ENCODE measurements at regions not wholly inside any gene's neighbourhood (a gene's known extent, or its start where the extent isn't known, plus 50 kb on each side); places are given as distances from the start of the nearest gene placed in this dataset.
"Not testable (repeated sequence)": the region's sequence is repeated elsewhere in the genome, so short reads cannot be mapped to it uniquely, and the experiment has no call there.

DNA sequence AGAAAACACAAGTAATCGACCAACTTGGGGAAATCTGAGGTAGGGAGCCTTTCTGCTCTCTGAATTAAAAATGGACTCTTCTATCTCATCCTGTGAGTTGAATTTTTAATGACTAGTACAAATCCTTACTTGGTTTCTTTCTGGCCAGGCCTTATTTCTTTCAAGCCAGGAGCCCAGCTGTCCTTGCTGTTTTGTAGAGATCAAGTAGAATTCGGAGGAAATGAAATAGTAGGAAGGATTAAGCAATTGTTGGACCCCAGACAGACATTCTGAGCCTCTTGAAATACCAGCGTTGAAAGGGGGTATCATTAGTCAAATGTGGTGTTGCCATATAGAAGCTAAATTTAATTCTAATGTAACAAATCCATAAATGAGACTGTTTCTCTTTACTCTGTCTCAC is 53.7 kb upstream of the SMIM15 start:
- H3K9me3 Mint-ChIP-seq = no peaks in the 10 kb centered on the region
- H3K4me3 Mint-ChIP-seq = no peak overlapping the region
- no peak overlapping the region for H3K27ac Mint-ChIP-seq
- no peaks in the 10 kb centered on the region for H3K36me3 Mint-ChIP-seq
- H3K4me1 Mint-ChIP-seq = no peaks in the 10 kb centered on the region
- DNase-seq = no peak
- CTCF ChIA-PET = no interaction called here
- H3K27me3 Mint-ChIP-seq = peaks cover 6% of the 10 kb centered on the region

DNA sequence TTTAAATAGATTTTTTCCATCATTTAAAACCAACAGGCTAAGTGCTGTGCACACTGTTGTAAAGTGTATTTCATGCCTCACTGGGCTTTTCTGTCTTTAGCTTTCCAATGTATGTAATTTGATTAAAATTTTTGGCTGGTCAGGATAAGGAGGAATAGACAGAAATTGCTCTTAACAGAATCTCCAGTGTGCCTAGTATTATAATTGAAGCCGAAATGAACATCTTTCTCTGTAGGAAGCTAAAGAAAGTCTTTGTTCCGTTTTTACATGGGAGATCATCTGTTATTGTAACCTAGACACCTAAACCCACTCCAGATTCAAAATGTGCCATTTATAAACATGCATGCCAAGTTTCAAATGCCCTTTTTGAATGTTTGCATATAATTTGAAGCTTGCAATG is 54.5 kb upstream of the SMIM15 start:
- no peak for DNase-seq
- H3K4me1 Mint-ChIP-seq = no peaks in the 10 kb centered on the region
- CTCF ChIA-PET = no interaction called here
- H3K9me3 Mint-ChIP-seq = no peaks in the 10 kb centered on the region
- H3K27me3 Mint-ChIP-seq = peaks cover 6% of the 10 kb centered on the region
- H3K4me3 Mint-ChIP-seq = no peak overlapping the region
- no peaks in the 10 kb centered on the region for H3K36me3 Mint-ChIP-seq
- no peak overlapping the region for H3K27ac Mint-ChIP-seq

DNA sequence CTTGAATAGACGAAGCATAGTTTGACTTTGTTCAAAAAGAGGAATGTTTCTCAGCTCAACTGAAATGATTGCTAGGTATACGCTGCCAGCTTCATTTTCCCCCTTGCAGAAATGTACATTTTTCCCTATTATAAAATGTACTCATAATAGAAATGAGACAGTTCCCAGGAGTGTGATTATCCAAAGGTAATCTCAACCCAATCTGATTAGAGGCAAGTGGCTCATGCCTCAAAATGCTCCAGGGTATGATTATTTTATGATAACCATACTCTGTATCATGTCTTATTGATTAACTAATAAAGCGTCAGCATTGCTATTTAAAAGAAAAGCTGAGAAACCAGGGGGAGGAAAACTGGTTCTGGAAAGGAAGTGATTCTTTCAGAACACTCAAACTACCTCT is 54.9 kb upstream of the SMIM15 start:
- H3K4me3 Mint-ChIP-seq = no peak overlapping the region
- H3K9me3 Mint-ChIP-seq = no peaks in the 10 kb centered on the region
- peaks cover 6% of the 10 kb centered on the region for H3K27me3 Mint-ChIP-seq
- H3K4me1 Mint-ChIP-seq = no peaks in the 10 kb centered on the region
- no peak for DNase-seq
- no peaks in the 10 kb centered on the region for H3K36me3 Mint-ChIP-seq
- H3K27ac Mint-ChIP-seq = no peak overlapping the region
- CTCF ChIA-PET = no interaction called here

DNA sequence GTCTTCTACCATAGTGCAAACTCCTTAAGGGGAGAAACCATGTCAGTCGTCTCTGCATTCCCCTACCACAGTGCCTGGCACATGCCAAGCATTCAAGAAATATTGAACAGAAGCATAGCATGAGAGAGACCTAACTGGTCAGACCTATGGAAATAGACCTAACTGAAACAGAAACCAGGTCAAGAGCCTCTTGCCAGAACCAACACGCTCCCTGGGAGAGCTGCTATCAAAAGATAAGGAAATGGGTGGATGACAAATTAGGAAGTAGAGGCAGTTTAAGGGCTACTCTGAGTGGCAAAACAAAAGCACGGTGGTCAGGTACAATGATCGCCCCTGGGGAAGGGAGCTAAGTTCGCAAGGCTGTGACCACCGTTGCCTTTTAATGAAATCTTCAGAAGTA is 66.0 kb upstream of the SMIM15 start:
- CTCF ChIA-PET = no interaction called here

DNA sequence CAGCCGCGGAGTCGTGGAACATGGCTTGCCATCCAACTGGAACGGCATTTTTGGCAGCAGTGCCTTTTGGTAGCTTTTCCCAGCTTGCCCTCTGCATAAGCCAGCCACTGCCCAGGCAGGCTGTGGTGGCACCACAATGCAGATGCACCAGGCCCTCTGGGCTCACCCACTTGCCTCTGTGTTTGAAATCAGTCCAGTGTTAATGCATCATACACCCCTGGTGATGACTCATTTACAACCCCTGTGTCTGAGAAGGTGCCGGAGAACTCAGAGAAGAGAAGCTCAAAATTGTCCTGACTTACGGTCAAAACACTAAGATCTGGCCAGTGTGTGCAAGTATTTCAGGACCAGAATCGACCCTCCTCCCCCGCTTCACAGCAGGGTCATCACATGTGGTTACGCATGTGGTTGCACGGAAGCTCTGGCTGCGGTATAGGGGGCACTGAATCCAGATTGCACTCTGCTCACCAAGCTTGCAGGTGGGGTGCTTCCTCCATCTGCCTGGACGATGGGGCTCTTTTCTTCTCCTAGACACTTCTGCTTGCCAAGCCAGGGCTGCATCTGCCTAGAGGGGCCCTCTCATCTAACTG is 66.5 kb upstream of the SMIM15 start:
- Mint-ChIP-seq H3K4me3 (no peak overlapping the region), H3K4me1 (no peaks in the 10 kb centered on the region), H3K27me3 (no peaks in the 10 kb centered on the region), H3K27ac (no peak overlapping the region), H3K36me3 (no peaks in the 10 kb centered on the region), H3K9me3 (no peaks in the 10 kb centered on the region)
- CTCF ChIA-PET = interaction anchor here (0.6 kb wide), 1 partner anchor 62 kb away, joined by 3 read pairs; no protein-coding TSS in a partner anchor
- no peak for DNase-seq

More for the DNA sequence above, 66.0 kb upstream of the SMIM15 start:
- Mint-ChIP-seq H3K27ac (no peak overlapping the region), H3K4me3 (no peak overlapping the region), H3K4me1 (no peaks in the 10 kb centered on the region), H3K36me3 (no peaks in the 10 kb centered on the region), H3K27me3 (no peaks in the 10 kb centered on the region), H3K9me3 (no peaks in the 10 kb centered on the region)
- no peak for DNase-seq

DNA sequence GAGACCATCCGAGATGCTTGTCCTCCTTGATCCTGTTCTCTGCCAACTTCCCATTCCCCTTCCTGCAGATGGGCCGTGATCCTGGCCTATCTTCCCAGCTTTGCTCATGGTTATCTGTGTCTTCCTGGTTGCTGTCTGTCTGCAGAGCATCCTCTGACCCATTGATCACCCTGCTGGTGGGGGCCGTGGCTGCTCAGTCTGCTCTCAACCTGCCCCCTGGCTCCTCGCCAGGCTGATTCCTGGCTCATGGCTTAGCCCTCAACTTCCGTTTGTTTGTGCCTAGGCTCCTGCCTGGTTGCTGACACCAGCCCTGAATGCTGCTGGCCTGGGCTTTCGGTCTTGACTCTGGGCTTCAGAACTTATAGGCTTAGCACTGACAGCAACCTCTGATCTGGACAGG is 67.1 kb upstream of the SMIM15 start:
- Mint-ChIP-seq H3K36me3 (no peaks in the 10 kb centered on the region), H3K4me1 (no peaks in the 10 kb centered on the region), H3K27me3 (no peaks in the 10 kb centered on the region), H3K4me3 (no peak overlapping the region), H3K9me3 (no peaks in the 10 kb centered on the region), H3K27ac (no peak overlapping the region)
- CTCF ChIA-PET = no interaction called here
- DNase-seq = no peak

DNA sequence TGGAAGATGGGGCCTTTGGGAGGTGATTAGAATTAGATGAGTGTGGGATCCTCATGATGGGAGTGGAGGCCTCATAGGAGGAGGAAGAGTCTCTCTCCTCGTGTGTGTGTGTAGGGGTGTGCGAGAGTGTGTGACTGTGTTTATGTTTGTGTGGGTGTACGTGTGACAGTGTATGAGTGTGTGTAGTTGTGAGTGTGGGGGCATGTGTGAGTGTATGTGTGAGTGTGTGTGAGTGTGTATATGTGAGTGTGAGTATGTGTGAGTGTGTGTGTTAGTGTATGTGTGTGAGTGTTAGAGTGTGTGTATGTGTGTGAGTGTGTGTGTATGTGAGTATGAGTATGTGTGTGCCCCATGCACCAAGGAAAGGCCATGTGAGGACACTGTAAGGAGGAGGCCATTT is 68.2 kb upstream of the SMIM15 start:
- no peaks in the 10 kb centered on the region for H3K36me3 Mint-ChIP-seq
- no peaks in the 10 kb centered on the region for H3K9me3 Mint-ChIP-seq
- no peak for DNase-seq
- no peak overlapping the region for H3K27ac Mint-ChIP-seq
- H3K4me3 Mint-ChIP-seq = no peak overlapping the region
- no peaks in the 10 kb centered on the region for H3K4me1 Mint-ChIP-seq
- CTCF ChIA-PET = no interaction called here
- H3K27me3 Mint-ChIP-seq = no peaks in the 10 kb centered on the region

DNA sequence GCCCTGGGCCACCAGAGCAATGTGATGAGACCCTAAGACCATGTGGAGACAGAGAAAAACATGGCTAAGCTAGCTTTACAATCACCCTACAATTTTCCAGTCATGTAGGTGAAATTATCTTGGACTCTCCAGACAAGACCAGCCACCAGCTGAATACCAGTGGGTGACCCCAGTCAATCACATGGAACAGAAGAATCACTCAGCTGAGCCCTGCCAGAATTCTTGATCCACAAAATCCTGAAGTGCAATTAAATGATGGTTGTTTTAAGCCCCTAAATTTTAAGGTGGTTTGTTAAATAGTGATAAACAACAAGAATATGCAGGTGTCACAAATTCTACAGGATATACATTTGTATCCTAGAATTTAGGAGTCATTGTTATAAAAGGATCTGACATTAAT is 69.5 kb upstream of the SMIM15 start:
- no peaks in the 10 kb centered on the region for H3K36me3 Mint-ChIP-seq
- no peak overlapping the region for H3K4me3 Mint-ChIP-seq
- no peaks in the 10 kb centered on the region for H3K4me1 Mint-ChIP-seq
- H3K9me3 Mint-ChIP-seq = no peaks in the 10 kb centered on the region
- DNase-seq = no peak
- no peak overlapping the region for H3K27ac Mint-ChIP-seq
- H3K27me3 Mint-ChIP-seq = no peaks in the 10 kb centered on the region
- CTCF ChIA-PET = interaction anchor here (0.6 kb wide), 1 partner anchor 135 kb away, joined by 4 read pairs; no protein-coding TSS in a partner anchor

DNA sequence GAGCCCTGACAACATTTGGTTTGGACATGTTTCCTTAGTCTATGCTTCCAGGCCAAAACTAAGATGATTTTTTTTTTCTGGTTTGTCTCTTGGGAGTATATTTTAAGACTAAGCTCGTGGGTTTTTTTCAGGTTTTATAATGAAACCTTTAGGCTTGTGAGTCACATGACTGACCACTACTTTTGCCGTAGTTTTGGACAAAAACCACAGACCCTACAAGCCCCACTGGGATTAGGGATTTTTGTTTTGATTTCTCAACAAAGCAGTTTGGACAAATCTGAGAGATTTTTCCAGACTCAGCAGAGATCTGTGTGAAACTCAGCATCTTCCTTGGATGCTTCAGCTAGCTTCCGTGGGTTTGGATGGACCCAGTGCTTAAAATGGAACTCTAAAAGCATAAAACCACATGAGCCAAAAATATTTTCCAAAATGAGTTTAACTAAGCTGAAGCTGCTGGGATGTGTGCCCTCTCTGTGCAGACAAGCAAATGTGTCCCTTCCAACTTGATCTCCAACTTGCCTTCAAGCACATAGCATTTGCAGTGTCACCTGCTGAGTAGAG is 70.3 kb upstream of the SMIM15 start:
- Mint-ChIP-seq H3K27ac (no peak overlapping the region), H3K4me1 (no peaks in the 10 kb centered on the region), H3K9me3 (no peaks in the 10 kb centered on the region), H3K36me3 (no peaks in the 10 kb centered on the region), H3K4me3 (no peak overlapping the region), H3K27me3 (no peaks in the 10 kb centered on the region)
- no peak for DNase-seq
- CTCF ChIA-PET = interaction anchor here (0.6 kb wide), 1 partner anchor 134 kb away, joined by 4 read pairs; no protein-coding TSS in a partner anchor

DNA sequence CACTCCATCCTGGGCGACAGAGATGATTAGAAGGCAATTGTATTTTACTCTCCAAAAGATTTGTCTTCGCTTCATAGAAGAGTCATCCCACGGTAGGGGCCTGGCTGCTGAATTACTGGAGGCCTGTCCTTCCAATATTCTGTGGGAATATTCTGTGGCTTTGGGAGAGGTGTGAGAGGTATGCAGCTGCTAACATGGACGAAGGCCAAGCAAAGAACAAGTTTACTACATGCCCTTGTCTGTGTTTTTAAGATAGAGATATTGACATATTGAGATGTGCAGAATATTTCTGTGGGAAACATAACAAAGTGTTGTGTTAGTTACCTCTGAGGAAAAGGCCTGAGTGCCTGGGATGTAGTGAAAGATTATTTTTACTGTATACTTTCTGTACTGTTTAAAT is 71.8 kb upstream of the SMIM15 start:
- no peak overlapping the region for H3K4me3 Mint-ChIP-seq
- peaks cover 3% of the 10 kb centered on the region for H3K27me3 Mint-ChIP-seq
- H3K9me3 Mint-ChIP-seq = no peaks in the 10 kb centered on the region
- no peaks in the 10 kb centered on the region for H3K36me3 Mint-ChIP-seq
- H3K4me1 Mint-ChIP-seq = no peaks in the 10 kb centered on the region
- DNase-seq = no peak
- CTCF ChIA-PET = no interaction called here
- no peak overlapping the region for H3K27ac Mint-ChIP-seq

DNA sequence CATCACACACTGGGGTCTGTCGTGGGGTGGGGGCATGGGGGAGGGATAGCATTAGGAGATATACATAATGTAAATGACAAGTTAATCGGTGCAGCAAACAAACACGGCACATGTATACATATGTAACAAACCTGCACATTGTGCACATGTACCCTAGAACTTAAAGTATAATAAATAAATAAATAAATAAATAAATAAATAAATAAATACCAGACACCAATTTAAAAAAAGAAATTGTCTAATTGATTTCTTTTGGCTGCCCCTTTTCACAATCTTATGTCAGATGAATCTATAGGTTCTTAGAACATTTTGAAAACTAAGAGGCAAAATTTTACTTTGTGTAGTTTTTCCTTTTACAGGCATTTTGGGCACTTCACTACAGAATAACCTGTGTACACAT is 74.4 kb upstream of the SMIM15 start:
- H3K27ac Mint-ChIP-seq, DNase-seq, H3K4me1 Mint-ChIP-seq, H3K27me3 Mint-ChIP-seq, CTCF ChIA-PET, H3K36me3 Mint-ChIP-seq, H3K4me3 Mint-ChIP-seq, H3K9me3 Mint-ChIP-seq: not testable (repeated sequence)

DNA sequence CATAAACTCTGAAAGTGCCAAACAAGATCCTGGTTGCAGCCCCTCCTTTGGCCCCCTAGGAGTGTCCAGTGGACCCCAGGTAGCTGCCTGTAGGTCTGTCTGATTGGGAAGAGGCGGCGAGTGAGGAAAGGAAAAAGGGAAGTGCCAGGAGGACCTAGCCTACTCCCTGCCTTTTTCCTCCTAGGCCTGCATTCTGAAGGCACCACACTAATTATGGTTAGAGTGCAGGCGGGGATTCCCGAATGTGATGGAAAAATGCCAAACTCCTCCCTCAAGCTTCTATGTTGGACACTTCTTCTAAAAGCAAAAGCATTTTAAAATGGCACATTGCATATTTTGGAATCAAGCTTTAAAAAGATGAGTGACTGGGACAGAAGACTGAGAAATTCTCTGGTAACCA is 83.2 kb upstream of the SMIM15 start:
- no peaks in the 10 kb centered on the region for H3K36me3 Mint-ChIP-seq
- no peak overlapping the region for H3K4me3 Mint-ChIP-seq
- H3K27ac Mint-ChIP-seq = no peak overlapping the region
- DNase-seq = no peak
- peaks cover 7% of the 10 kb centered on the region for H3K9me3 Mint-ChIP-seq
- H3K4me1 Mint-ChIP-seq = no peaks in the 10 kb centered on the region
- CTCF ChIA-PET = no interaction called here
- H3K27me3 Mint-ChIP-seq = no peaks in the 10 kb centered on the region

DNA sequence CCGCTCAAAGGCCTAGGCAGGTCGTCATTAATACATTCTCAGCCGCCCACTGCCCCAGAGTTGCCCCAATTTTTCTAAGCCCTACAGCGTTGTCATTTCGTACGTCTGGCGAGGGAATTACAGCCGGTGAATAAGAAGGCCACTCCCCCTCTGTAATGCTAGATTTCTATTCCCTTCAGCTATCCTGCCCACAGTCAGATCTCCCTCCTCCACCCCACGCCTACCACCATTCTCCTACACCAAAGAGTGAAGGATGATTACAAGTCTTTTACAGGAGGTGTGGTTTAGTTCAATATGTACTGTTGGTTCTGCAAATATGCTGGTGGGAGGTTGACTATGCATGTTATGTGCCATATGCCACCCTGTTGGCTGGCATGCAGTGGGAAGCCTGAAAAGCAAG is 83.7 kb upstream of the SMIM15 start:
- Mint-ChIP-seq H3K4me3 (no peak overlapping the region), H3K4me1 (no peaks in the 10 kb centered on the region), H3K9me3 (peaks cover 7% of the 10 kb centered on the region), H3K27me3 (no peaks in the 10 kb centered on the region), H3K27ac (no peak overlapping the region), H3K36me3 (no peaks in the 10 kb centered on the region)
- CTCF ChIA-PET = no interaction called here
- no peak for DNase-seq

DNA sequence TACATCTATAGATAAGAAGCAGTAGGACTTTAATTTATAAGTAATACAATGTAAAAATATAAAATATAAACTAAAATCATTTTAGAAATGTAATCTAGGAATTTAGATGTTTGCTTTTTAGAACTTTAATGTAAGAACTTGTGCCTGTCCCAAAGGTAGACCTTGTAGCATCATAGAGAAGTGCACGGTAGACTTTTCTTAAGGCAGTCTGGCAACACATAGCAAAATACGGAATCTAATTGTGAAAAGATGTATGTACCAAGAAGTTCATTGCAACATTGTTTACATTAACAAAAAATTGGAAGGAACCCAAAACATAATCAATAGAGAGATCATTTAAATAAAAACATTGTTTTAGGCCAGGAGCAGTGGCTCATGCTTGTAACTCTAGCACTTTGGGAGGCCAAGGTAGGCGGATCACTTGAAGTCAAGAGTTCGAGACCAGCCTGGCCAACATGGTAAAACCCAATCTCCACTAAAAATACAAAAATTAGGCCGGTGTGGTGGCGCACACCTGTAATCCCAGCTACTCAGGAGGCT is 84.6 kb upstream of the SMIM15 start:
- no peaks in the 10 kb centered on the region for H3K36me3 Mint-ChIP-seq

DNA sequence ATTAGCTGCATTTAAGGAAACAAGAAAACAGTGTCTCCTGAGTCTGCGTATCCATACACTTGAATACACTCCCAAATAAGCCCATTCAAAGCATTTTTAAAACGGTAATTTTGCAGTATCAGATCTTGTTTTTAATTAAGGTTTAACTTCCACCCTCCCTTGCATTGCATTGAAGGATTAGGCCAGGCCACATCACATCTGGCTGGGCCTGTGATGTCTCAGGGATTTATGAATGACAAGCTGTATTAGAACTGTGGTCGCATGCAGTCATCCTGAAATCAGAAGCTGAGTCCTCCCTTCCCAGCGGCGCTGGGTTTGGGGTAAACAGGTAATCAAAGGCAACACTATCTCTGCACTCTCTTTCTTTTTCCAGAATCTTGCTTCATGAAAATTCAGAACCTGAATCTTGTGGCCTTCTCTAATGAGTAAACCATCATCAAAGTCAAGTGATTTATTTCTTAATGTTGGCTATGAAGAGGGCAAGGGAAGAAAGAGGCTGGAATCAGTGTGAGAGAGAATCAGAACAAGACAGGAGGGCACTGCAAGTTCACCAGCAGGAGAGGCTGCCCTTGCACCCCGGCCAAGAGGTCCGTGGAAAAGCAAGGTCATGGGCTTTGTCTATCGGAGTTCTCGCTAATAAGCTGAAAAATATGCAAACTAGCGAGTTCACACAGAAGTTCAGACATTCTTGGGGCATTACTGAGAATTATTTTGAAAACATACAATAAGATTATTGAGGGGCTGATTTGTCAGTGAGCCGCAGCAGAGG is 80.0 kb upstream of the ZSWIM6 start:
- H3K36me3 Mint-ChIP-seq = no peaks in the 10 kb centered on the region
- no peak overlapping the region for H3K27ac Mint-ChIP-seq

More for the DNA sequence above, 84.6 kb upstream of the SMIM15 start:
- CTCF ChIA-PET = no interaction called here
- peaks cover 7% of the 10 kb centered on the region for H3K9me3 Mint-ChIP-seq
- DNase-seq = no peak
- no peak overlapping the region for H3K4me3 Mint-ChIP-seq
- no peaks in the 10 kb centered on the region for H3K4me1 Mint-ChIP-seq
- no peak overlapping the region for H3K27ac Mint-ChIP-seq
- no peaks in the 10 kb centered on the region for H3K27me3 Mint-ChIP-seq

More for the DNA sequence above, 80.0 kb upstream of the ZSWIM6 start:
- Mint-ChIP-seq H3K27me3 (peaks cover 11% of the 10 kb centered on the region), H3K4me3 (no peak overlapping the region), H3K9me3 (peaks cover 4% of the 10 kb centered on the region), H3K4me1 (no peaks in the 10 kb centered on the region)
- CTCF ChIA-PET = no interaction called here
- DNase-seq = no peak

Data from activated naive CD4-positive, alpha-beta T cell treated with anti-CD3 and anti-CD28 coated beads, Interleukin-2, amount 10 ng/mL, durations not matched to agents 7 days and 5 days (primary cell).